GM12865 (cell line): ENCODE measurements at regions not wholly inside any gene's neighbourhood (a gene's known extent, or its start where the extent isn't known, plus 50 kb on each side); places are given as distances from the start of the nearest gene placed in this dataset.

Source experiments
- DNase-seq: peaks from one replicate; pipeline ENCODE4 v3.0.0; 2010; ENCODE audit warnings: low read depth
- H3K4me3 ChIP-seq: 2 replicates; pipeline ENCODE4 v1.5.1; 2011; ENCODE audit warnings: mild to moderate bottlenecking, low read depth, low read length, control low read depth
- CTCF ChIP-seq: IDR thresholded peaks from 2 replicates; pipeline ENCODE4 v1.5.1; 2011; ENCODE audit warnings: low read length, control low read depth, low read depth, inconsistent platforms; ENCODE audit not compliant: insufficient read depth; ENCODE audit errors: missing control alignments

- no peak overlapping the region for H3K4me3 ChIP-seq
- no peak for DNase-seq
- TF ChIP-seq CTCF: no peak
Observed at GRCh38 chr10:2459713-2460112, 607.6 kb upstream of the PFKP start.

DNA sequence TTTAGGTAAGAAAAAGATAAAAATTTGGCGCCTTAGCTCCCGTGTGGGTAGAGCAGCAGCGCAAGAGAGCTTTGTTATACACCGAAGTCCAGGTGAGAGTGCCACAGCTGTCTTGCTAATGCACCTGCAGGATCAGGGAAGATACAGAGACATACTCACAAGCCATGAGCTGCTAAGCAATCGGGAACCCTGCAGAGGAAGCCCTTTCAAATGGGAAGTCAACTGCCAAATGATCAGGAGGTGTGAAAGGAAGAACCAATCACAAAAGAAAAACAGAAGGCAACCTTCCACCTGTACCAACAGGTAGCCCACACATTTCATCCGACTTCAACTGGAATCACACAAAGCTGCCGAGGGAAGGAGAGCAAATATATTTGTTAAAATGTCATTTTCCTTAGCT lies 610.5 kb upstream of the PFKP start:
- H3K4me3 ChIP-seq: no peak overlapping the region
- no peak for DNase-seq
- TF ChIP-seq CTCF: no peak

DNA sequence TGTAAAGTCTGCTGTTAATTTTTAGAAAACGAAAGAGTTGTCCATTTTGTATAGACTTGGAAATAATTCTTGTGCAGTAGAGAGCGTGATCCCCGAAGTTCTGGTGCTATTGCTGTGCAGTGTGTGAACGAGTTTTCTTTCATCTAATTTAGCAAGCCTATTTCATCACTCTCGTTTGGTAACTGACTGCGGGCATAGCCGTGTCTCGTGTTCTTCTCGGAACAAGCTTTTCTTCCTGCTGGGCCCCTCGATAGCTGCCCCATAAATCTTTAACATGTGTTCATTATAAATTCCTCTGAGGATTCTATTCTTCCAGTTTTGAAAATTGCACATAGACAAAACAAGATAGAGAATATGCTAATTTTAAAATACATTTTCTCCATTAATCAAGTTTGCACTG lies 622.0 kb upstream of the PFKP start:
- TF ChIP-seq CTCF: no peak
- no peak for DNase-seq
- H3K4me3 ChIP-seq: no peak overlapping the region

- no peak for DNase-seq
- no peak overlapping the region for H3K4me3 ChIP-seq
- no peak for TF ChIP-seq CTCF
Observed at GRCh38 chr10:2439983-2440382, 627.4 kb upstream of the PFKP start.

- no peak overlapping the region for H3K4me3 ChIP-seq
- no peak for DNase-seq
- TF ChIP-seq CTCF: no peak
Observed at GRCh38 chr10:2439000-2439399, 628.3 kb upstream of the PFKP start.

GRCh38 chr10:2438248-2438939 lies 629.0 kb upstream of the PFKP start:
- DNase-seq: no peak
- no peak overlapping the region for H3K4me3 ChIP-seq
- no peak for TF ChIP-seq CTCF

GRCh38 chr10:2436933-2437332 lies 630.4 kb upstream of the PFKP start:
- H3K4me3 ChIP-seq: no peak overlapping the region
- TF ChIP-seq CTCF: no peak
- no peak for DNase-seq
